ENCODE measurements at regions not wholly inside any gene's neighbourhood (a gene's known extent, or its start where the extent isn't known, plus 50 kb on each side); places are given as distances from the start of the nearest gene placed in this dataset.

- H3K27me3 ChIP-seq: no peaks in the 10 kb centered on the region
- peaks cover 0 to 71% of the 10 kb centered on the region in 2 donors for H3K4me1 ChIP-seq
- no peak overlapping the region for H3K27ac ChIP-seq
- no peak for DNase-seq (ENCODE audit: low spot score)
- H3K9me3 ChIP-seq: no peaks in the 10 kb centered on the region
- TF ChIP-seq CTCF (IDR thresholded peaks at IDR 0.05): no peak
- no peak overlapping the region for H3K4me3 ChIP-seq
- H3K36me3 ChIP-seq: no peaks in the 10 kb centered on the region
These were observed 104.7 kb downstream of the C9orf152 start for GRCh38 chr9:110103257-110103656.

GRCh38 chr9:110104261-110104809, 103.6 kb downstream of the C9orf152 start:
- Histone ChIP-seq H3K36me3 (no peaks in the 10 kb centered on the region), H3K9me3 (no peaks in the 10 kb centered on the region), H3K27me3 (no peaks in the 10 kb centered on the region), H3K4me1 (peaks cover 0 to 66% of the 10 kb centered on the region in 2 donors), H3K4me3 (no peak overlapping the region), H3K27ac (peak overlapping the region in 1 of 2 donors; percentile 15)
- no peak for TF ChIP-seq CTCF (IDR thresholded peaks at IDR 0.05)
- DNase-seq (ENCODE audit: low spot score): no peak

GRCh38 chr9:110105107-110105506, 102.9 kb downstream of the C9orf152 start:
- H3K4me1 ChIP-seq: peaks cover 0 to 64% of the 10 kb centered on the region in 2 donors
- H3K4me3 ChIP-seq: no peak overlapping the region
- no peaks in the 10 kb centered on the region for H3K36me3 ChIP-seq
- H3K27me3 ChIP-seq: no peaks in the 10 kb centered on the region
- TF ChIP-seq CTCF (IDR thresholded peaks at IDR 0.05): no peak
- no peak overlapping the region for H3K27ac ChIP-seq
- no peaks in the 10 kb centered on the region for H3K9me3 ChIP-seq
- no peak for DNase-seq (ENCODE audit: low spot score)

GRCh38 chr9:110106661-110107060, 101.3 kb downstream of the C9orf152 start:
- Histone ChIP-seq H3K4me1 (peaks cover 0 to 50% of the 10 kb centered on the region in 2 donors), H3K9me3 (no peaks in the 10 kb centered on the region), H3K4me3 (no peak overlapping the region), H3K36me3 (no peaks in the 10 kb centered on the region), H3K27ac (no peak overlapping the region), H3K27me3 (no peaks in the 10 kb centered on the region)
- no peak for TF ChIP-seq CTCF (IDR thresholded peaks at IDR 0.05)
- no peak for DNase-seq (ENCODE audit: low spot score)

- peaks cover 0 to 36% of the 10 kb centered on the region in 2 donors for H3K4me1 ChIP-seq
These were observed 98.4 kb downstream of the C9orf152 start for GRCh38 chr9:110109333-110110092.

More at GRCh38 chr9:110109333-110110092, 98.4 kb downstream of the C9orf152 start:
- no peak for TF ChIP-seq CTCF (IDR thresholded peaks at IDR 0.05)
- Histone ChIP-seq H3K36me3 (no peaks in the 10 kb centered on the region), H3K4me3 (no peak overlapping the region), H3K27ac (no peak overlapping the region), H3K9me3 (no peaks in the 10 kb centered on the region), H3K27me3 (no peaks in the 10 kb centered on the region)
- no peak for DNase-seq (ENCODE audit: low spot score)
